Tibial artery (tissue), 4 donors: ENCODE measurements at regions not wholly inside any gene's neighbourhood (a gene's known extent, or its start where the extent isn't known, plus 50 kb on each side); places are given as distances from the start of the nearest gene placed in this dataset.

ENCODE experiments used
- DNase-seq, 2 donors: peaks; one replicate each; pipeline ENCODE4 v3.0.0-alpha.2; 2019
- H3K27ac ChIP-seq, 2 donors: fragments of 200-600 bp; sonication (generic) in 1 of 2; 1 replicate in 1 of 2; 2 replicates in 1 of 2; pipeline ENCODE4 v1.5.1; 2018 to 2019; ENCODE audit warnings: mild to moderate bottlenecking in 1 of 2
- H3K27me3 ChIP-seq, 2 donors: fragments of 200-600 bp; sonication (generic) in 1 of 2; one replicate each; pipeline versions ENCODE4 v1.5.1 to v1.6.0; 2016 to 2019
- H3K36me3 ChIP-seq, 3 donors: fragments of 200-600 bp; sonication (generic) in 2 of 3; one replicate each; pipeline ENCODE4 v1.5.1; 2016 to 2019; ENCODE audit warnings: mild to moderate bottlenecking in 2 of 3
- H3K4me1 ChIP-seq, 4 donors: fragments of 200-600 bp; sonication (generic) in 2 of 4; 1 replicate in 3 of 4; 2 replicates in 1 of 4; pipeline ENCODE4 v1.5.1; 2016 to 2019
- H3K4me3 ChIP-seq, 2 donors: fragments of 200-600 bp; sonication (generic) in 1 of 2; 1 replicate in 1 of 2; 2 replicates in 1 of 2; pipeline ENCODE4 v1.5.1; 2018 to 2019; ENCODE audit warnings: mild to moderate bottlenecking in 2 of 2
- H3K9me3 ChIP-seq, 3 donors: fragments of 200-600 bp; sonication (generic) in 1 of 3; one replicate each; pipeline ENCODE4 v1.5.1; 2016 to 2019
- intact Hi-C: fragments of 100-400 bp; cut with DNase I; formaldehyde crosslinking; loops from one replicate; pipeline ENCODE4 v1.15.0; 2023; ENCODE audit warnings: low total_unique reads
- TF ChIP-seq, protein P1 (sequence below), 2 experiments: fragments of 200-600 bp in 1 of 2; fragments of 450-650 bp in 1 of 2; IDR thresholded peaks; one replicate each; pipeline ENCODE4 v1.5.1; 2017 to 2019; ENCODE audit warnings: antibody characterized with exemption in 2 of 2, mild to moderate bottlenecking in 1 of 2, moderate library complexity in 1 of 2

DNA sequence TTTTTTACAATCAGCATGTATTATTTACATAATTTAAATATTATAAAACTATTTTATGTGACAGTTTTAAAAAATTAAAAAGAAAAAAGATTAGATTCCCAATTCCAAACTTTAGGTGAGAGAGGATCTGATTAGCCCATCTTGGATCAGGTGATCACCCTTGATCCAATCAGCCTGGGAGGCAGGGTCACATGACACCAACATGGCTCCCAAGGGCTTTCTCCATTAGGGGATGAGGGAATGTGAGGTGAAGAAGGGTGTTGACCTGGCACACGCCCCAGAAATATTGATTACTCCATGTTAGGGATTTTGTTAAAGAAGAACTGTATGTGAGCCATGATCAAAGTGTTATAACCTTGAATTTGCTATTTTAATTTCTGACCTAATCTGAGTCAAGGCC is 225.4 kb downstream of the RBM19 start:
- Histone ChIP-seq H3K4me1 (no peaks in the 10 kb centered on the region), H3K27me3 (peaks cover 0 to 13% of the 10 kb centered on the region in 2 donors), H3K4me3 (no peak overlapping the region), H3K27ac (no peak overlapping the region), H3K9me3 (peaks cover 0 to 5% (median 0%) of the 10 kb centered on the region in 3 donors), H3K36me3 (no peaks in the 10 kb centered on the region)
- DNase-seq = no peak
- TF ChIP-seq, protein P1, sequence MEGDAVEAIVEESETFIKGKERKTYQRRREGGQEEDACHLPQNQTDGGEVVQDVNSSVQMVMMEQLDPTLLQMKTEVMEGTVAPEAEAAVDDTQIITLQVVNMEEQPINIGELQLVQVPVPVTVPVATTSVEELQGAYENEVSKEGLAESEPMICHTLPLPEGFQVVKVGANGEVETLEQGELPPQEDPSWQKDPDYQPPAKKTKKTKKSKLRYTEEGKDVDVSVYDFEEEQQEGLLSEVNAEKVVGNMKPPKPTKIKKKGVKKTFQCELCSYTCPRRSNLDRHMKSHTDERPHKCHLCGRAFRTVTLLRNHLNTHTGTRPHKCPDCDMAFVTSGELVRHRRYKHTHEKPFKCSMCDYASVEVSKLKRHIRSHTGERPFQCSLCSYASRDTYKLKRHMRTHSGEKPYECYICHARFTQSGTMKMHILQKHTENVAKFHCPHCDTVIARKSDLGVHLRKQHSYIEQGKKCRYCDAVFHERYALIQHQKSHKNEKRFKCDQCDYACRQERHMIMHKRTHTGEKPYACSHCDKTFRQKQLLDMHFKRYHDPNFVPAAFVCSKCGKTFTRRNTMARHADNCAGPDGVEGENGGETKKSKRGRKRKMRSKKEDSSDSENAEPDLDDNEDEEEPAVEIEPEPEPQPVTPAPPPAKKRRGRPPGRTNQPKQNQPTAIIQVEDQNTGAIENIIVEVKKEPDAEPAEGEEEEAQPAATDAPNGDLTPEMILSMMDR (IDR thresholded peaks at IDR 0.05) = no peak
- intact Hi-C loops = no loop called here

DNA sequence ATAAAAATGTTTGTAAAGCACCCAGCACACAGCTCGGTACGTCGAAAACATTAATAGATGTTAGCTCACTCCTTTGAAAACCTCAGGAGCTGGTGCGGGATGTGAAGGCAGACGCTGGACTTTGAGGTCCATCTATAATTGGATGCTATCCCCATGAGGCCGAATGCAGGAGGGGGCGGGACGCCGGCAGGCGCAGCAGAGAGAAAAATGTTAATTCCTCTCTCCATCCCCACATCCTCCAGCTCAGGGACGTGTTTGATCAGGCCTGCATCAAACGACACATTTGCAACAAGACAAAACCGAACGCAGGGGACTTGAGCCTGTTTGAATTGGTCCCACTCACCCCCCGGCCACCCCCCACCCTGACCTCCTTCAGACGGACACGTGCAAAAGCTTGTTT is 231.0 kb downstream of the RBM19 start:
- intact Hi-C loops = no loop called here

DNA sequence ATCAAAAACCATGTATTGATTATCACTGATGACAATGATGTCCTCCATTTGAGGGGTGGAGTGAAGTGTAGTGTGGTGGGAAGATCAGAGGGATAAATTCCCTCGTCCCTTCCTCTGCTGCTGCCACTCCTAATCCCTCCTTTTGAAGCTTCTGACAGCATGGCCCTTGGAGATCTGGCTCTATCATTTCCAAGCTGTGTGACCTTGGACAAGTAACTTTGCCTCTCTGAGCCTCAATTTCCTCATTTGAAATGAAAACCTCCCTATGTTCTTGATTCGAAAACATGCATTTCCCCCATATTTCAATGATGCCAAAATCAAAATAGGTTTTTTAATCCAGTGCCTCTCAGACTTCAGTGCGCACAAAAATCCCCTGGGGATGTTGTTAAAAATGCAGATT is 231.6 kb downstream of the RBM19 start:
- no peaks in the 10 kb centered on the region for H3K36me3 ChIP-seq
- TF ChIP-seq, protein P1 (IDR thresholded peaks at IDR 0.05) = no peak
- no peaks in the 10 kb centered on the region for H3K4me1 ChIP-seq
- H3K27ac ChIP-seq = no peak overlapping the region
- intact Hi-C loops = no loop called here
- DNase-seq = no peak
- no peak overlapping the region for H3K4me3 ChIP-seq
- peaks cover 0 to 15% of the 10 kb centered on the region in 2 donors for H3K27me3 ChIP-seq
- peaks cover 0 to 5% (median 0%) of the 10 kb centered on the region in 3 donors for H3K9me3 ChIP-seq

More for the DNA sequence above, 231.0 kb downstream of the RBM19 start:
- Histone ChIP-seq H3K4me1 (no peaks in the 10 kb centered on the region), H3K4me3 (no peak overlapping the region), H3K9me3 (peaks cover 0 to 5% (median 0%) of the 10 kb centered on the region in 3 donors), H3K27me3 (peaks cover 0 to 15% of the 10 kb centered on the region in 2 donors), H3K36me3 (no peaks in the 10 kb centered on the region), H3K27ac (no peak overlapping the region)
- TF ChIP-seq, protein P1 (IDR thresholded peaks at IDR 0.05) = no peak
- DNase-seq = no peak

DNA sequence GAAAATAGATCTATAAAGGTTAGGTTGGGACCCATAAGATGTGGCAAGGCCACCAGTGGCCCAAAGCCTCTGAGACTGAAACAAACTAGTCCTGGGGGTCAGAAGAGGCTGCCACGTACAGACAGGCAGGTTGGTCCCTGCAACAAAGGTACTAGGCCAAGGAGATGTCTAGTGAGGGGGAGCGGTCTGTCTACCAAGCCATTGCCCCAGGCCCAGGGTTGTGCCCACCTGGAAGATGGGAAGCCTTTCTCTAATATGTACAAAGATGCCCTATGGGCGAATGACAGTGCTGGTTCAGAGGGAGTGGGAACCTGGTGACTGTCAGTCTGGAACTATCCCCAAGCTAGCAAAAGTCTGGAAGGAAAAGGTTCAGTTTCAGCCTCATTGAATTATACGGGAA is 233.2 kb downstream of the RBM19 start:
- Histone ChIP-seq H3K4me3 (no peak overlapping the region), H3K27me3 (peaks cover 0 to 20% of the 10 kb centered on the region in 2 donors), H3K36me3 (no peaks in the 10 kb centered on the region), H3K9me3 (no peaks in the 10 kb centered on the region), H3K27ac (no peak overlapping the region), H3K4me1 (no peaks in the 10 kb centered on the region)
- DNase-seq = no peak
- TF ChIP-seq, protein P1 (IDR thresholded peaks at IDR 0.05) = no peak
- intact Hi-C loops = no loop called here

DNA sequence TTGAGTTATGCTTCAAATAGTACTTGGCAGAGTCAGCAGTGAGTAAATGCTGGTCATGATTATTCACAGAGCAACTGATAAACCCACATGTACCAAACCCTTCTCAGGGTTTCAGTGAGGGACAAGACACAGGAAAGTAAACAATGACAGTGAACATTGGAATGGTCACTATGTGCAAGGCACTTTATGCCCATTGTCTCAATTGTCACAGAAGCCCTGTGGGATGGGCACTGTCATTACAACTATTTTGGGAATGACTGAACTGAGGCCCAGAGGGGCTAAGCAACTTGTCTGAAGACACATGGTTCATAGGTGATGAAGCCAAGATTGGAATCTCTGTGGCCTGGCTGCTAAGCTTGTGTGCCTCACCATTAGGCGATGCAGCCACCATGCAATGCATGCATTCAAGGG is 238.5 kb downstream of the RBM19 start:
- TF ChIP-seq, protein P1 (IDR thresholded peaks at IDR 0.05) = no peak
- intact Hi-C loops = no loop called here
- DNase-seq = no peak
- H3K9me3 ChIP-seq = peaks cover 0 to 8% (median 7%) of the 10 kb centered on the region in 3 donors
- H3K27ac ChIP-seq = no peak overlapping the region
- no peaks in the 10 kb centered on the region for H3K4me1 ChIP-seq
- H3K27me3 ChIP-seq = peaks cover 0 to 31% of the 10 kb centered on the region in 2 donors
- H3K36me3 ChIP-seq = no peaks in the 10 kb centered on the region
- no peak overlapping the region for H3K4me3 ChIP-seq
